Esophagus muscularis mucosa (tissue), 4 donors: ENCODE measurements at regions not wholly inside any gene's neighbourhood (a gene's known extent, or its start where the extent isn't known, plus 50 kb on each side); places are given as distances from the start of the nearest gene placed in this dataset.

Source experiments
- DNase-seq: peaks from one replicate; pipeline ENCODE4 v3.0.0-alpha.2; 2017; ENCODE audit errors: extremely low spot score
- H3K27ac ChIP-seq, 4 donors: fragments of 200-600 bp; sonication (generic); replicated peaks in 1 of 4; 1 replicate in 3 of 4; 2 replicates in 1 of 4; pipeline ENCODE4 v1.5.1; 2016 to 2019; ENCODE audit warnings: mild to moderate bottlenecking in 1 of 4
- H3K27me3 ChIP-seq, 4 donors: fragments of 200-600 bp; sonication (generic); one replicate each; pipeline versions ENCODE4 v1.5.1 to v1.6.0; 2016 to 2019
- H3K36me3 ChIP-seq, 4 donors: fragments of 200-600 bp; sonication (generic); one replicate each; pipeline ENCODE4 v1.5.1; 2016 to 2019
- H3K4me1 ChIP-seq, 4 donors: fragments of 200-600 bp; sonication (generic); one replicate each; pipeline ENCODE4 v1.5.1; 2016 to 2019
- H3K4me3 ChIP-seq, 4 donors: fragments of 200-600 bp; sonication (generic); 1 replicate in 2 of 4; 2 replicates in 2 of 4; pipeline ENCODE4 v1.5.1; 2016 to 2019; ENCODE audit warnings: mild to moderate bottlenecking in 4 of 4, moderate library complexity in 1 of 4
- H3K9me3 ChIP-seq, 4 donors: fragments of 200-600 bp; sonication (generic); 1 replicate in 3 of 4; 2 replicates in 1 of 4; pipeline ENCODE4 v1.5.1; 2016 to 2019
- EP300 ChIP-seq: sonication (generic); formaldehyde crosslinking; IDR thresholded peaks from one replicate; pipeline ENCODE4 v1.6.1; 2017; ENCODE audit warnings: antibody characterized with exemption
- POLR2A ChIP-seq: fragments of 450-650 bp; IDR thresholded peaks from one replicate; pipeline ENCODE4 v1.6.1; 2017; ENCODE audit warnings: antibody characterized with exemption, moderate library complexity, mild to moderate bottlenecking, low read depth
- POLR2AphosphoS5 ChIP-seq, 2 donors: sonication (generic); formaldehyde crosslinking; IDR thresholded peaks; one replicate each; pipeline ENCODE4 v1.6.1; 2017; ENCODE audit warnings: antibody characterized with exemption in 2 of 2
- WGBS: methylation state at CpG from one replicate; pipeline ENCODE4 v1.1.5; 2018; 5-methylcytosine and 5-hydroxymethylcytosine counted together
- intact Hi-C: fragments of 100-400 bp; cut with DNase I; formaldehyde crosslinking; loops from one replicate; pipeline ENCODE4 v1.15.1; 2023
- TF ChIP-seq, protein P1 (sequence below), 3 experiments: fragments of 200-600 bp in 2 of 3; fragments of 450-650 bp in 1 of 3; sonication (generic) in 2 of 3; IDR thresholded peaks; one replicate each; pipeline ENCODE4 v1.5.1; 2017 to 2019; ENCODE audit warnings: antibody characterized with exemption in 3 of 3, mild to moderate bottlenecking in 2 of 3, moderate library complexity in 1 of 3

DNA sequence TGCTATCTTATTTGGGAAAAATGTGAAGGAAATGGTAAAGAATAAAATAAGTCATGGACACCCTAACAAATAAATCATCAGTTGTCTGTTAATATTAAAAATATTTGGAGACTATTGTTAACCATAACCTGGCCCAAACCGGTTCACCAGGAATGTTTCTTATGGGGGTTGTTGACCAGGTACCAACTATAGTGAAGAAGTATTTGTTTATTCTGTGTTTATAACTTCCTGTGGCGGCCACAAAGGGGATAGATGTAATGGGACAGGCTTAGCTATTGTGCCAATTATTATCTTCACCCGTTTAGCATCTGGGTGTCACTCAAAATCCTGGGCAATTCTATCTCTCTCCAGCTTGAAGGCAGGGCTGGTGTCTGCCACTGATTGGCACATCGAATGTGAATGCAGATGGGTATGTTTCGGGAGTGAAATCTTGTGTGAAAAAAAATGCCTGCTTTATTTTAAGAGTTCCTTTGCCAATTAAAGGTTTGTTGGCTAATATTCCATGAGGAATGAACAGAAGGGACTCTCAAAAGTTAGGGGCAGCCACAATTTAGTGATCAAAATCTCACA, 500.9 kb downstream of the ARL4A start:
- DNase-seq = no peak
- TF ChIP-seq, protein P1, sequence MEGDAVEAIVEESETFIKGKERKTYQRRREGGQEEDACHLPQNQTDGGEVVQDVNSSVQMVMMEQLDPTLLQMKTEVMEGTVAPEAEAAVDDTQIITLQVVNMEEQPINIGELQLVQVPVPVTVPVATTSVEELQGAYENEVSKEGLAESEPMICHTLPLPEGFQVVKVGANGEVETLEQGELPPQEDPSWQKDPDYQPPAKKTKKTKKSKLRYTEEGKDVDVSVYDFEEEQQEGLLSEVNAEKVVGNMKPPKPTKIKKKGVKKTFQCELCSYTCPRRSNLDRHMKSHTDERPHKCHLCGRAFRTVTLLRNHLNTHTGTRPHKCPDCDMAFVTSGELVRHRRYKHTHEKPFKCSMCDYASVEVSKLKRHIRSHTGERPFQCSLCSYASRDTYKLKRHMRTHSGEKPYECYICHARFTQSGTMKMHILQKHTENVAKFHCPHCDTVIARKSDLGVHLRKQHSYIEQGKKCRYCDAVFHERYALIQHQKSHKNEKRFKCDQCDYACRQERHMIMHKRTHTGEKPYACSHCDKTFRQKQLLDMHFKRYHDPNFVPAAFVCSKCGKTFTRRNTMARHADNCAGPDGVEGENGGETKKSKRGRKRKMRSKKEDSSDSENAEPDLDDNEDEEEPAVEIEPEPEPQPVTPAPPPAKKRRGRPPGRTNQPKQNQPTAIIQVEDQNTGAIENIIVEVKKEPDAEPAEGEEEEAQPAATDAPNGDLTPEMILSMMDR (IDR thresholded peaks at IDR 0.05) = no peak
- no peak for TF ChIP-seq POLR2AphosphoS5 (IDR thresholded peaks at IDR 0.05)
- no peak for TF ChIP-seq POLR2A
- TF ChIP-seq EP300 = no peak
- Histone ChIP-seq H3K9me3 (no peaks in the 10 kb centered on the region), H3K4me3 (no peak overlapping the region), H3K4me1 (no peaks in the 10 kb centered on the region), H3K27ac (no peak overlapping the region), H3K36me3 (no peaks in the 10 kb centered on the region), H3K27me3 (no peaks in the 10 kb centered on the region)
- intact Hi-C loops = no loop called here
- WGBS = 85% methylated on average over 5 of the region's 5 CpGs

DNA sequence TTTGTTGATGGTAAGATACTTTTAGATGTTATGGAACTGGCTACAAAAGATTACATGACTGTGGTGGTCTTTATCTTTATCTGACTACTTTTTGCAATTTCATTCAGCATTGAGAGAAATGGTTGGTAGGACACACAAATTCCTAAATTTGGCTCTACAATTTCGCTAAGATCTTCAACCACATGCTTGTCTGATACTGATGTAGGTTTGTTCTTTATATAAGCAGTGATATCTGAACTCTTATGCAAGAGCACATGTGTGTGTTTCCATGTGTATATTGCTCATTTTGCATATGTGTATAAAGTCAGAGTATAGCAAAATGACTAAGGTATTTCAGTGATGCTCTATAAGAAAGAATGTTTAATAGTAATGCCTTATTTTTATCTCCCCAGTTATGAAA, 501.5 kb downstream of the ARL4A start:
- no peaks in the 10 kb centered on the region for H3K4me1 ChIP-seq
- intact Hi-C loops = no loop called here
- TF ChIP-seq, protein P1 (IDR thresholded peaks at IDR 0.05) = no peak
- TF ChIP-seq EP300 = no peak
- no peak for TF ChIP-seq POLR2AphosphoS5 (IDR thresholded peaks at IDR 0.05)
- TF ChIP-seq POLR2A = no peak
- no peaks in the 10 kb centered on the region for H3K27me3 ChIP-seq
- H3K27ac ChIP-seq = no peak overlapping the region
- no peaks in the 10 kb centered on the region for H3K9me3 ChIP-seq
- DNase-seq = no peak
- H3K36me3 ChIP-seq = no peaks in the 10 kb centered on the region
- H3K4me3 ChIP-seq = no peak overlapping the region
- 90% methylated on average over 1 of the region's 1 CpG for WGBS

DNA sequence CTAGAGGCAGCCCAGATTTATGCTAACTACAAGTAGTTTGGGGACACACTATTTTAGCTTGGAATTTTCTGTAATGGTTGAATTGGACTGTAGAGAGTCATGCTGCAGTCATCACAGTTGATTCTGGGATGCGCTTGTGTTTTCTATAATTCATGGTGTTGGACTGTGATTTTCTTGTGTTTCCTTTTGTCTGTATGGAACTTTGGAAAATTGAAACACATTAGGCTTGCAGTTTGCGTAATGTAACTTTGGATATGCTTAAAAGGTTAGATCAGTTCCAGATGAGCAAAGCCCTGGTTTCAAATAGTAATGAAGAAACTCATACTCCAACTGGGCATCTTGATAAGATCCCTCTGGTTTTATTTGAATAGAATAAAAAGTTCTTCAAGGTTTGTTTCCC, 502.2 kb downstream of the ARL4A start:
- Histone ChIP-seq H3K4me3 (no peak overlapping the region), H3K27me3 (no peaks in the 10 kb centered on the region), H3K27ac (no peak overlapping the region), H3K4me1 (no peaks in the 10 kb centered on the region), H3K9me3 (no peaks in the 10 kb centered on the region), H3K36me3 (no peaks in the 10 kb centered on the region)
- TF ChIP-seq, protein P1 (IDR thresholded peaks at IDR 0.05) = no peak
- TF ChIP-seq POLR2A (no peak), POLR2AphosphoS5 (IDR thresholded peaks at IDR 0.05) (no peak), EP300 (no peak)
- intact Hi-C loops = no loop called here
- WGBS = 93% methylated on average over 2 of the region's 2 CpGs
- DNase-seq = no peak

DNA sequence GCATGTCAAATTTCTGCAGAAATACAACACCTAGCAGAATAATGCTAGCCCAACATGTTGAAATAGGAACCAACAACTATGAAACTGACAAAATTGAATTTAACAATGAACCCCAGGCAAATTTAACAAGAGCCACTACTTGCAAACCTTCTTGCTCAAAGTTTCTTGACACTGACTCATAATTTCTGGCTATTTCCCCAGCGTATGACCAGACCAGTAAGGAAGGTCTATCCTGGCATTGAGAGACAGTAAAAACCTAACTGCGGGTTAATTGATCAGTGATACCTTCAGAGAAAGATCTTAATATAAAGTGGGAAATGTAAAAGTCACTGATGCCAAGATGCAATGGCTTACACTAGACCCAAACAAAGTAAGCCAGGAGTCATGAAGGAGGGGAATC, 510.1 kb downstream of the ARL4A start:
- no peak for DNase-seq
- Histone ChIP-seq H3K27ac (no peak overlapping the region), H3K4me1 (no peaks in the 10 kb centered on the region), H3K36me3 (no peaks in the 10 kb centered on the region), H3K9me3 (no peaks in the 10 kb centered on the region), H3K4me3 (no peak overlapping the region), H3K27me3 (no peaks in the 10 kb centered on the region)
- TF ChIP-seq, protein P1 (IDR thresholded peaks at IDR 0.05) = no peak
- TF ChIP-seq EP300 = no peak
- TF ChIP-seq POLR2A = no peak
- TF ChIP-seq POLR2AphosphoS5 (IDR thresholded peaks at IDR 0.05) = no peak
- 63% methylated on average over 2 of the region's 2 CpGs for WGBS
- intact Hi-C loops = no loop called here

DNA sequence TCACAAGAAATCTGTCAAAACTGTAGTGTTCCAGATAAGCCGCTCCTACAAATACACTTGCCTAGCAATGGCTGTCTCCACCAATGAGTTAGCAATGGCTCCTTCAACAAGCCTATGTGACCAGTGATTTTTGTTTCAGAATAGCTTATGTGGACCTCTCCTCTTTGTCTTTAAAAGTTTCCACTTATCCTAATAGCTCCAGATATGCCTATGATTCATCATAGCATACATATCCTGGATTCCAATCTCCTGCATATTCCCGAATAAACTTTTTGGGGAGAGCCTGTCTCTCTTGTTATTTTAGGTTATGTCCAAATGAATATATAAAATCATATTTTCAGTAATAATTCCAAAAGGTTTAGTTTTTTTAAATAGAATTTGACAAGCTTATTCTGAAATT, 510.6 kb downstream of the ARL4A start:
- Histone ChIP-seq H3K4me3 (no peak overlapping the region), H3K27me3 (no peaks in the 10 kb centered on the region), H3K4me1 (no peaks in the 10 kb centered on the region), H3K9me3 (no peaks in the 10 kb centered on the region), H3K27ac (no peak overlapping the region), H3K36me3 (no peaks in the 10 kb centered on the region)
- intact Hi-C loops = no loop called here
- DNase-seq = no peak
- TF ChIP-seq POLR2A (no peak), EP300 (no peak), POLR2AphosphoS5 (IDR thresholded peaks at IDR 0.05) (no peak)
- TF ChIP-seq, protein P1 (IDR thresholded peaks at IDR 0.05) = no peak
- WGBS = 94% methylated on average over 2 of the region's 2 CpGs
